Neural cell (in vitro differentiated cells): ENCODE measurements at regions not wholly inside any gene's neighbourhood (a gene's known extent, or its start where the extent isn't known, plus 50 kb on each side); places are given as distances from the start of the nearest gene placed in this dataset.

Source experiments
- H2AFZ ChIP-seq: fragments of 200-600, 300-800 bp; sonication (generic), shearing (Covaris generic); 2 replicates; pipeline ENCODE4 v1.6.0; 2014; ENCODE audit warnings: low read depth, mild to moderate bottlenecking, antibody characterized with exemption, low read length, moderate library complexity
- H3F3A ChIP-seq: fragments of 200-600 bp; shearing (Covaris generic); 2 replicates; pipeline ENCODE4 v1.6.1; 2016; ENCODE audit warnings: mild to moderate bottlenecking, moderate library complexity, mixed read lengths, antibody characterized with exemption, low read length; ENCODE audit not compliant: insufficient read depth, poor library complexity, severe bottlenecking
- H3K27ac ChIP-seq: fragments of 200-600, 300-800 bp; sonication (generic), shearing (Covaris generic); 2 replicates; pipeline ENCODE4 v1.5.1; 2014; ENCODE audit warnings: mild to moderate bottlenecking, low read length, moderate library complexity
- H3K27me3 ChIP-seq: fragments of 300-800, 200-600 bp; sonication (generic), shearing (Covaris generic); 2 replicates; pipeline ENCODE4 v1.6.0; 2014; ENCODE audit warnings: mild to moderate bottlenecking, low read depth, low read length, moderate library complexity; ENCODE audit not compliant: insufficient read depth
- H3K36me3 ChIP-seq: fragments of 300-800, 200-600 bp; sonication (generic), shearing (Covaris generic); 2 replicates; pipeline ENCODE4 v1.5.1; 2014; ENCODE audit warnings: mild to moderate bottlenecking, antibody characterized with exemption, low read length, moderate library complexity; ENCODE audit not compliant: insufficient read depth
- H3K4me2 ChIP-seq: fragments of 300-800, 200-600 bp; sonication (generic), shearing (Covaris generic); 2 replicates; pipeline ENCODE4 v1.6.0; 2014; ENCODE audit warnings: mild to moderate bottlenecking, low read length
- H3K4me3 ChIP-seq: fragments of 300-800, 200-600 bp; sonication (generic), shearing (Covaris generic); 2 replicates; pipeline ENCODE4 v1.5.1; 2014; ENCODE audit warnings: mild to moderate bottlenecking, low read length, moderate library complexity
- H3K79me2 ChIP-seq: fragments of 200-600 bp; shearing (Covaris generic); replicated peaks from 2 replicates; pipeline ENCODE4 v1.6.0; 2014; ENCODE audit warnings: mild to moderate bottlenecking, low read length, moderate library complexity; ENCODE audit not compliant: insufficient read depth
- H3K9ac ChIP-seq: fragments of 300-800, 200-600 bp; sonication (generic), shearing (Covaris generic); 2 replicates; pipeline ENCODE4 v1.6.1; 2016; ENCODE audit warnings: mild to moderate bottlenecking, low read length, mixed read lengths
- H3K9me2 ChIP-seq: fragments of 200-600 bp; shearing (Covaris generic); 2 replicates; pipeline ENCODE4 v1.6.1; 2016; ENCODE audit warnings: mild to moderate bottlenecking, low read length, mixed read lengths; ENCODE audit not compliant: insufficient read depth
- H3K9me3 ChIP-seq: fragments of 200-600, 300-800 bp; sonication (generic), shearing (Covaris generic); 2 replicates; pipeline ENCODE4 v1.6.1; 2016; ENCODE audit warnings: mild to moderate bottlenecking, mixed run types, low read length, moderate library complexity, mixed read lengths
- H4K20me1 ChIP-seq: fragments of 200-600 bp; shearing (Covaris generic); 2 replicates; pipeline ENCODE4 v1.6.1; 2016; ENCODE audit warnings: mild to moderate bottlenecking, mixed run types; ENCODE audit not compliant: insufficient read depth
- CTCF ChIP-seq: fragments of 450-650 bp; IDR thresholded peaks from 2 replicates; pipeline ENCODE4 v1.5.1; 2014; ENCODE audit warnings: antibody characterized with exemption, mild to moderate bottlenecking, moderate library complexity; ENCODE audit not compliant: poor library complexity, severe bottlenecking
- EP300 ChIP-seq: fragments of 450-650 bp; conservative IDR thresholded peaks from 2 replicates; pipeline ENCODE4 v1.6.1; 2014; ENCODE audit warnings: antibody characterized with exemption, mild to moderate bottlenecking, moderate library complexity; ENCODE audit not compliant: poor library complexity, severe bottlenecking
- EZH2 ChIP-seq: fragments of 200-600, 300-800 bp; shearing (Covaris generic), sonication (generic); IDR thresholded peaks from 2 replicates; pipeline ENCODE4 v1.6.1; 2014; ENCODE audit warnings: antibody characterized with exemption, low read length, borderline replicate concordance, mild to moderate bottlenecking; ENCODE audit not compliant: insufficient read depth, poor library complexity, severe bottlenecking
- MXI1 ChIP-seq: fragments of 450-650 bp; conservative IDR thresholded peaks from 2 replicates; pipeline ENCODE4 v1.6.1; 2014; ENCODE audit warnings: antibody characterized with exemption, mild to moderate bottlenecking; ENCODE audit not compliant: poor library complexity, severe bottlenecking
- POLR2AphosphoS5 ChIP-seq: IDR thresholded peaks from 2 replicates; pipeline ENCODE4 v1.6.1; 2012
- RAD21 ChIP-seq: fragments of 450-650 bp; conservative IDR thresholded peaks from 2 replicates; pipeline ENCODE4 v1.6.1; 2014; ENCODE audit warnings: antibody characterized with exemption, mild to moderate bottlenecking, moderate library complexity
- REST ChIP-seq: IDR thresholded peaks from 2 replicates; pipeline ENCODE4 v1.6.1; 2012; ENCODE audit warnings: borderline replicate concordance
- SMC3 ChIP-seq: fragments of 450-650 bp; conservative IDR thresholded peaks from 2 replicates; pipeline ENCODE4 v1.6.1; 2014; ENCODE audit warnings: antibody characterized with exemption, mild to moderate bottlenecking, moderate library complexity; ENCODE audit not compliant: poor library complexity
- TAF1 ChIP-seq: IDR thresholded peaks from 2 replicates; pipeline ENCODE4 v1.6.1; 2012; ENCODE audit warnings: low read depth

GRCh38 chr1:239771550-239771949 is 320.1 kb upstream of the FMN2 start:
- H3K4me2 ChIP-seq, result no peak overlapping the region
- no peak overlapping the region for H3K27ac ChIP-seq
- H3K36me3 ChIP-seq, result no peaks in the 10 kb centered on the region
- H3K79me2 ChIP-seq, result no peaks in the 10 kb centered on the region
- H3F3A ChIP-seq, result no peaks in the 10 kb centered on the region
- H3K4me3 ChIP-seq, result no peak overlapping the region
- H2AFZ ChIP-seq, result no peak overlapping the region
- TF ChIP-seq SMC3 (no peak), MXI1 (no peak), CTCF (no peak), TAF1 (no peak)
- H3K9me2 ChIP-seq, result no peaks in the 10 kb centered on the region
- H3K9me3 ChIP-seq, result no peaks in the 10 kb centered on the region
- no peaks in the 10 kb centered on the region for H3K27me3 ChIP-seq
- no peaks in the 10 kb centered on the region for H4K20me1 ChIP-seq
- no peak overlapping the region for H3K9ac ChIP-seq

GRCh38 chr1:239772446-239772845 is 319.2 kb upstream of the FMN2 start:
- H3K4me2 ChIP-seq, result no peak overlapping the region
- H3K9me3 ChIP-seq, result no peaks in the 10 kb centered on the region
- no peaks in the 10 kb centered on the region for H3K9me2 ChIP-seq
- no peak overlapping the region for H2AFZ ChIP-seq
- TF ChIP-seq TAF1 (no peak), SMC3 (no peak), RAD21 (no peak), CTCF (no peak), EP300 (no peak), EZH2 (no peak), MXI1 (no peak), REST (no peak), POLR2AphosphoS5 (no peak)
- no peak overlapping the region for H3K27ac ChIP-seq
- H3F3A ChIP-seq, result no peaks in the 10 kb centered on the region
- no peaks in the 10 kb centered on the region for H4K20me1 ChIP-seq
- H3K4me3 ChIP-seq, result no peak overlapping the region
- H3K36me3 ChIP-seq, result no peaks in the 10 kb centered on the region
- H3K27me3 ChIP-seq, result no peaks in the 10 kb centered on the region
- H3K79me2 ChIP-seq, result no peaks in the 10 kb centered on the region
- no peak overlapping the region for H3K9ac ChIP-seq
